ENCODE measurements at regions not wholly inside any gene's neighbourhood (a gene's known extent, or its start where the extent isn't known, plus 50 kb on each side); places are given as distances from the start of the nearest gene placed in this dataset.

DNA sequence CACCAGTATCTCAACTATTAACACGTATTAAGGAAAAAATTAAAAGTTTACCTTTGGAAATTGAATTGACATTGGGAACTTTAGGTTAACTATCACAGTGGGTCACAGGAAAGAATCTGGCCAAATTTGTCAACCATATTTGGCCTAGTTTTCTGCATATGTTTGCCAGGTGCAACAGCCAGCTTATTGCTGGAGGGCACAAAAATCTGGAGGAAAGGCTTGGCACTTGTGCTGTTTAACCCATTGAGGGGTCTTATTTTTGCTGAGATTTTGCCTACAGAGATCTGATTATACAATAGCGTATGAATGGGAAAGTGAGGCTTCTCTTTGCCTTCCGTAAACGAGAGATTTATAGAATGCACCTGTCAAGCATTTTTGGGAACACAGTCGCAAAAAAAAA, 190.4 kb downstream of the PRL start:
- ATAC-seq (replicated peaks in 1 of 4), result no peak
- Histone ChIP-seq H3K36me3 (ENCODE audit: control insufficient read depth in 2 of 2, extremely low read depth in 1 of 2, insufficient read depth in 1 of 2, low read length in 1 of 2) (no peaks in the 10 kb centered on the region), H3K4me3 (ENCODE audit: control insufficient read depth in 1 of 2, extremely low read depth in 1 of 2, low read length in 1 of 2) (no peak overlapping the region), H3K27ac (ENCODE audit: low read length) (no peak overlapping the region), H3K9me3 (no peaks in the 10 kb centered on the region), H3K4me1 (ENCODE audit: control insufficient read depth in 1 of 2, extremely low read depth in 1 of 2, insufficient read depth in 2 of 2, low read length in 2 of 2) (no peaks in the 10 kb centered on the region), H3K27me3 (replicated peaks in 1 of 2; ENCODE audit: control insufficient read depth in 2 of 2, extremely low read depth in 1 of 2, insufficient read depth in 2 of 2, low read length in 1 of 2) (no peaks in the 10 kb centered on the region)
- no peaks in the 10 kb centered on the region for H3K36me3 Mint-ChIP-seq
- POLR2A ChIA-PET, result no interaction called here
- peaks cover 0 to 4% (median 0%) of the 10 kb centered on the region in 3 donors for H3K9me3 Mint-ChIP-seq
- H3K4me3 Mint-ChIP-seq, result no peak overlapping the region
- DNase-seq, result no peak
- no peak overlapping the region for H3K27ac Mint-ChIP-seq
- H3K4me1 Mint-ChIP-seq, result no peaks in the 10 kb centered on the region
- no peaks in the 10 kb centered on the region for H3K27me3 Mint-ChIP-seq
- whole genome bisulfite sequencing (ENCODE audit: insufficient coverage), result 100% methylated on average over 4 of the region's 5 CpGs
- CTCF ChIA-PET, result interaction anchor here in 1 of 2 donors (0.7 kb wide), 1 partner anchor 983 kb away, joined by 3 read pairs; no protein-coding TSS in a partner anchor

DNA sequence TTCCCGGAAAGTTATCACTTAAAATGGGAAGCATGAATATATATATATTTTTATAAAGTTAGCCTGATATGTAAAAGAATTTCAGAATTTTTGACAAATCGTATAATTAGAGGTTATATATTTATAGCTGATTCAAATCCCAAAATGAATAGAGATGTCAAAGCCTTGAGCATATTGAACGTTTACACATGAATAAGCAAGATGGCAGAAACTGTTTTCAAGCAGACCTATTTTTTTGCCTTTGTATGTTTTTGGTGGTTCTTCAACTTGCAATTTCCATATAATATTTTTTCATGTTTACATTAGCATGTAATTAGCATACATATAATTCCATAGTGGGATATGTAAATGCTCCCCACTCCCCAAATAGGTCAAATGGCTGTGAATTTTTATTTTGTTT, 189.9 kb downstream of the PRL start:
- no peak overlapping the region for H3K27ac Mint-ChIP-seq
- no peaks in the 10 kb centered on the region for H3K27me3 Mint-ChIP-seq
- no peaks in the 10 kb centered on the region for H3K4me1 Mint-ChIP-seq
- no peaks in the 10 kb centered on the region for H3K9me3 ChIP-seq
- no peaks in the 10 kb centered on the region for H3K27me3 ChIP-seq (replicated peaks in 1 of 2; ENCODE audit: control insufficient read depth in 2 of 2, extremely low read depth in 1 of 2, insufficient read depth in 2 of 2, low read length in 1 of 2)
- ATAC-seq (replicated peaks in 1 of 4), result no peak
- H3K27ac ChIP-seq (ENCODE audit: low read length), result no peak overlapping the region
- no peaks in the 10 kb centered on the region for H3K36me3 Mint-ChIP-seq
- H3K4me1 ChIP-seq (ENCODE audit: control insufficient read depth in 1 of 2, extremely low read depth in 1 of 2, insufficient read depth in 2 of 2, low read length in 2 of 2), result no peaks in the 10 kb centered on the region
- no peak overlapping the region for H3K4me3 ChIP-seq (ENCODE audit: control insufficient read depth in 1 of 2, extremely low read depth in 1 of 2, low read length in 1 of 2)
- peaks cover 0 to 4% (median 0%) of the 10 kb centered on the region in 3 donors for H3K9me3 Mint-ChIP-seq
- POLR2A ChIA-PET, result no interaction called here
- DNase-seq, result no peak
- CTCF ChIA-PET, result no interaction called here
- no CpG with 5 or more reads among the region's 3 CpGs for WGBS (ENCODE audit: insufficient coverage)
- no peak overlapping the region for H3K4me3 Mint-ChIP-seq
- no peaks in the 10 kb centered on the region for H3K36me3 ChIP-seq (ENCODE audit: control insufficient read depth in 2 of 2, extremely low read depth in 1 of 2, insufficient read depth in 1 of 2, low read length in 1 of 2)

DNA sequence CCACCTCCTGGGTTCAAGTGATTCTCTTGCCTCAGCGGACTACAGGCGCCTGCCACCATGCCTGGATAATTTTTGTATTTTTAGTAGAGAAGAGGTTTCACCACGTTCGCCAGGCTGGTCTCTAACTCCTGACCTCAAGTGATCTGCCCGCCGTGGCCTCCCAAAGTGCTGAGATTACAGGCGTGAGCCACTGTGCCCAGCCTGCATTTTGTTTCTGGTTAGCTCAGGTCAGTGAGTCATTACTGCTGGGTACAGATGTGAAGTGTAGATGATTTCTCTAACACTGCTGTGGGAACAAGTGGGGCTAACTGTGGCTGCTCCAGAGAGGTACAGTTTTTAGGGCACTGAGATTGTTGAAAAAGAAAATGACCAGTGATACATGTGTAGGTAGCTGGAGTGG, 188.6 kb downstream of the PRL start:
- DNase-seq, result no peak
- WGBS (ENCODE audit: insufficient coverage), result 75% methylated on average over 5 of the region's 7 CpGs
- H3K27ac Mint-ChIP-seq, result no peak overlapping the region

DNA sequence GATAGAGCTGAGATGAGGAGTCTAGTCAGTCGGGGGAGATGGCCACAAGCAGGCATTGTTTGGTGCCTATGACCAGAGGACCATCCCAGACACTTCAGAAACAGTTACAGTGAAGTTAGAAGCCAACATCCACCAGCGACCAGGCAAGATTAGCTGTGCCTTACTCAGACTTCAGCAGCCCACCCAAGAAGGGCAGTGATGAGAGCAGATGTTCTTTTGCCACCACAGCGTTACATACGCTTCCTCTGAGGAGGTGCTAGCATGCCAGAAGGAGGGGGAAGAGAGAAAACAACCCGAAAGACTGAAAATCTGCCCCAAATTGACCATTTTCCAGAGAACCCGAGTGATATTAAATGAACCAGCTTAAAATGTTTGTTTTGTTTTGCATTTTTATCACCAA, 186.8 kb downstream of the PRL start:
- no peak overlapping the region for H3K27ac ChIP-seq (ENCODE audit: low read length)
- no peak overlapping the region for H3K27ac Mint-ChIP-seq
- no peaks in the 10 kb centered on the region for H3K9me3 ChIP-seq
- ATAC-seq (replicated peaks in 1 of 4), result no peak
- no peaks in the 10 kb centered on the region for H3K9me3 Mint-ChIP-seq
- no peaks in the 10 kb centered on the region for H3K4me1 Mint-ChIP-seq
- CTCF ChIA-PET, result no interaction called here
- H3K4me3 ChIP-seq (ENCODE audit: control insufficient read depth in 1 of 2, extremely low read depth in 1 of 2, low read length in 1 of 2), result no peak overlapping the region
- POLR2A ChIA-PET, result no interaction called here
- no peak for DNase-seq
- no peaks in the 10 kb centered on the region for H3K27me3 Mint-ChIP-seq
- no peak overlapping the region for H3K4me3 Mint-ChIP-seq
- no peaks in the 10 kb centered on the region for H3K4me1 ChIP-seq (ENCODE audit: control insufficient read depth in 1 of 2, extremely low read depth in 1 of 2, insufficient read depth in 2 of 2, low read length in 2 of 2)
- WGBS (ENCODE audit: insufficient coverage), result no CpG with 5 or more reads among the region's 6 CpGs
- no peaks in the 10 kb centered on the region for H3K36me3 ChIP-seq (ENCODE audit: control insufficient read depth in 2 of 2, extremely low read depth in 1 of 2, insufficient read depth in 1 of 2, low read length in 1 of 2)
- no peaks in the 10 kb centered on the region for H3K36me3 Mint-ChIP-seq
- H3K27me3 ChIP-seq (replicated peaks in 1 of 2; ENCODE audit: control insufficient read depth in 2 of 2, extremely low read depth in 1 of 2, insufficient read depth in 2 of 2, low read length in 1 of 2), result no peaks in the 10 kb centered on the region

More for the DNA sequence above, 188.6 kb downstream of the PRL start:
- Histone ChIP-seq H3K27ac (ENCODE audit: low read length) (no peak overlapping the region), H3K4me1 (ENCODE audit: control insufficient read depth in 1 of 2, extremely low read depth in 1 of 2, insufficient read depth in 2 of 2, low read length in 2 of 2) (no peaks in the 10 kb centered on the region), H3K9me3 (no peaks in the 10 kb centered on the region), H3K4me3 (ENCODE audit: control insufficient read depth in 1 of 2, extremely low read depth in 1 of 2, low read length in 1 of 2) (no peak overlapping the region), H3K27me3 (replicated peaks in 1 of 2; ENCODE audit: control insufficient read depth in 2 of 2, extremely low read depth in 1 of 2, insufficient read depth in 2 of 2, low read length in 1 of 2) (no peaks in the 10 kb centered on the region), H3K36me3 (ENCODE audit: control insufficient read depth in 2 of 2, extremely low read depth in 1 of 2, insufficient read depth in 1 of 2, low read length in 1 of 2) (no peaks in the 10 kb centered on the region)
- Mint-ChIP-seq H3K27me3 (no peaks in the 10 kb centered on the region), H3K36me3 (no peaks in the 10 kb centered on the region), H3K9me3 (peaks cover 0 to 4% (median 0%) of the 10 kb centered on the region in 3 donors), H3K4me1 (no peaks in the 10 kb centered on the region), H3K4me3 (no peak overlapping the region)
- POLR2A ChIA-PET, result no interaction called here
- ATAC-seq (replicated peaks in 1 of 4), result no peak
- CTCF ChIA-PET, result no interaction called here

DNA sequence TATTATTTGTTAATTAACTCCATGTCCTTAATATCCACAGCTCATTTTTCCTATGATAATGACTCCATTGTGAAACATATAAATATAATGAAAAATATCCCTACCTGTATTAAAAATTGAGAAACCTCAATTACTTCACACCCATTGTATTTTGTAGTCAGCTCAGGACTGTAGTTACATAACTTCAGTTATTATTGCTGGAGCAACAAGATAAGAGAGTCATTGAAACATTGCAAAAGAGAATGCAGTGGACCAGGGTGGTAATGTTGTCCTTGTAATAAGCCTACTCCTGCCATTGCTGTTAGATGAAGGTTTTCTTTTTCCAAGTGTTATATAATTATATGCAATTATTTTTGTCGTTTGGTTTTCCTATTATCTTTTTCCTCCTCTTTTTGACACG, 184.4 kb downstream of the PRL start:
- POLR2A ChIA-PET, result no interaction called here
- Mint-ChIP-seq H3K36me3 (no peaks in the 10 kb centered on the region), H3K4me3 (no peak overlapping the region), H3K9me3 (no peaks in the 10 kb centered on the region), H3K27me3 (no peaks in the 10 kb centered on the region), H3K4me1 (no peaks in the 10 kb centered on the region), H3K27ac (no peak overlapping the region)
- Histone ChIP-seq H3K27ac (ENCODE audit: low read length) (no peak overlapping the region), H3K27me3 (replicated peaks in 1 of 2; ENCODE audit: control insufficient read depth in 2 of 2, extremely low read depth in 1 of 2, insufficient read depth in 2 of 2, low read length in 1 of 2) (no peaks in the 10 kb centered on the region), H3K4me3 (ENCODE audit: control insufficient read depth in 1 of 2, extremely low read depth in 1 of 2, low read length in 1 of 2) (no peak overlapping the region), H3K36me3 (ENCODE audit: control insufficient read depth in 2 of 2, extremely low read depth in 1 of 2, insufficient read depth in 1 of 2, low read length in 1 of 2) (no peaks in the 10 kb centered on the region), H3K9me3 (no peaks in the 10 kb centered on the region), H3K4me1 (ENCODE audit: control insufficient read depth in 1 of 2, extremely low read depth in 1 of 2, insufficient read depth in 2 of 2, low read length in 2 of 2) (no peaks in the 10 kb centered on the region)
- CTCF ChIA-PET, result no interaction called here
- DNase-seq (no peak), ATAC-seq (replicated peaks in 1 of 4) (no peak)
- no CpG with 5 or more reads among the region's 2 CpGs for WGBS (ENCODE audit: insufficient coverage)

DNA sequence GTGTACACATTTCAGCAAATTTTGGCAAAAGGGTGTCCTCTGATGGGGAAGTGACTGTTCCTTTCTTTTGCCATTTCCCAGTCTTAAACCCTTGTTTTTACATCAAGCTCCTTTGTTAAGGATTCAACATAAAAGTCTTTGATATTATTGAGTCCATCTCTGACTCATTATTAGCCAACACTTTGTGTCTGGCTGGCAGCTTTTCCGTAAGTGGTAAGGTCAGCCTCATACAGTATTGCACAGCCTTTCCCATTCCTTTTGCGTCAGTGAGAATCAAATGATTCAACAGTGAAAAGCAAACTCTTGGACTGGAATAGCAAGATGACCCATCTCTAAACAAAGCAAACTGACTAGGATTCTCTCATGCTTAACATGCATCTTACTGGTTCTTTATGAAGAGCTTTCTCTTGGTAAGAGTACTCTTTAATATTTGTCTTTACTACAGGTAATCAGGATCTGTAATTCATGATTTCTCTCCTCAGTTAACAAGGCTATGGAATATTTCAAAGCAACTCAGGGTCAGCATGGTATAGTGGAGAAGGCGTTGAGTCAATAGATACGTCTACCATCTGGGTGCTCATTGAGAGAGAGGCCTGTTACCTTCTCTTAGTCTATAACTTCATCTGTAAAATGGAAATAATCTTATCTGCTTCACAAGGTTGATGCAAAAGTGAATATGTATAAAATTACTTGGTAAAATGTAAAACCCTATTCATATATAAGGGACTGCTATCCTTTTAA, 183.6 kb downstream of the PRL start:
- Histone ChIP-seq H3K4me1 (ENCODE audit: control insufficient read depth in 1 of 2, extremely low read depth in 1 of 2, insufficient read depth in 2 of 2, low read length in 2 of 2) (no peaks in the 10 kb centered on the region), H3K27ac (ENCODE audit: low read length) (no peak overlapping the region), H3K27me3 (replicated peaks in 1 of 2; ENCODE audit: control insufficient read depth in 2 of 2, extremely low read depth in 1 of 2, insufficient read depth in 2 of 2, low read length in 1 of 2) (no peaks in the 10 kb centered on the region), H3K4me3 (ENCODE audit: control insufficient read depth in 1 of 2, extremely low read depth in 1 of 2, low read length in 1 of 2) (no peak overlapping the region), H3K36me3 (ENCODE audit: control insufficient read depth in 2 of 2, extremely low read depth in 1 of 2, insufficient read depth in 1 of 2, low read length in 1 of 2) (no peaks in the 10 kb centered on the region), H3K9me3 (no peaks in the 10 kb centered on the region)
- Mint-ChIP-seq H3K4me1 (no peaks in the 10 kb centered on the region), H3K27ac (no peak overlapping the region), H3K36me3 (no peaks in the 10 kb centered on the region), H3K27me3 (peaks cover 0 to 4% of the 10 kb centered on the region in 2 donors), H3K4me3 (no peak overlapping the region), H3K9me3 (peaks cover 0 to 3% (median 0%) of the 10 kb centered on the region in 3 donors)
- DNase-seq, result no peak
- ChIA-PET CTCF (interaction anchor here in 1 of 2 donors (0.5 kb wide), 1 partner anchor 17 kb away, joined by 4 read pairs; no protein-coding TSS in a partner anchor), POLR2A (no interaction called here)
- 83% methylated on average over 1 of the region's 4 CpGs for WGBS (ENCODE audit: insufficient coverage)
- ATAC-seq (replicated peaks in 1 of 4), result no peak

DNA sequence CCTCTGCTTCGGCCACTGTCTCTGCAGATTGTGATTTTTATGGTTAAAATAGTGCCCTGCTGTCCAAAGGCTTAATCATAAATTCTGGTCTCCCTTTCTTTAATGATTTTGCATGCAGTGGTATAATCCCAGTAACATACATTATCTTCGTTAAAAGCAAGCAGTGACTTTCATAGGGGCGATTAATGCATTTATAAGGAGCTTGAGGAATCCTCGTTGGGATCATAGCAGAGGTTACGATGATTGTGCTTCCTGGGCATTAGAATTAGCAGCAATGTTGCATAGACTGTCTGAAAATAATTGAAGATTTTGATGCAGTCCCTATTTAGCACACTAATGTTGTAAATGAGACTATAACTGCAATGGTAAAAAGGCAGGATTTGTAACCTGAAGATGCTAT, 181.3 kb downstream of the PRL start:
- ChIA-PET POLR2A (no interaction called here), CTCF (no interaction called here)
- no peaks in the 10 kb centered on the region for H3K9me3 ChIP-seq
- Mint-ChIP-seq H3K36me3 (no peaks in the 10 kb centered on the region), H3K4me1 (no peaks in the 10 kb centered on the region), H3K27ac (no peak overlapping the region), H3K4me3 (no peak overlapping the region), H3K9me3 (peaks cover 6 to 7% (median 6%) of the 10 kb centered on the region in 3 donors), H3K27me3 (peaks cover 0 to 4% of the 10 kb centered on the region in 2 donors)
- no peaks in the 10 kb centered on the region for H3K4me1 ChIP-seq (ENCODE audit: control insufficient read depth in 1 of 2, extremely low read depth in 1 of 2, insufficient read depth in 2 of 2, low read length in 2 of 2)
- no CpG with 5 or more reads among the region's 5 CpGs for WGBS (ENCODE audit: insufficient coverage)
- no peaks in the 10 kb centered on the region for H3K36me3 ChIP-seq (ENCODE audit: control insufficient read depth in 2 of 2, extremely low read depth in 1 of 2, insufficient read depth in 1 of 2, low read length in 1 of 2)
- ATAC-seq (replicated peaks in 1 of 4) (no peak), DNase-seq (no peak)
- H3K4me3 ChIP-seq (ENCODE audit: control insufficient read depth in 1 of 2, extremely low read depth in 1 of 2, low read length in 1 of 2), result no peak overlapping the region
- H3K27ac ChIP-seq (ENCODE audit: low read length), result no peak overlapping the region
- no peaks in the 10 kb centered on the region for H3K27me3 ChIP-seq (replicated peaks in 1 of 2; ENCODE audit: control insufficient read depth in 2 of 2, extremely low read depth in 1 of 2, insufficient read depth in 2 of 2, low read length in 1 of 2)

All from T-cell (primary cell).